HG02840 (cell line): ENCODE measurements at regions not wholly inside any gene's neighbourhood (a gene's known extent, or its start where the extent isn't known, plus 50 kb on each side); places are given as distances from the start of the nearest gene placed in this dataset.

Source experiments
- ATAC-seq: cut with Tn5 transposase; IDR thresholded peaks from one replicate; pipeline ENCODE4 v1.9.1; 2021; ENCODE audit warnings: mild to moderate bottlenecking, moderate library complexity, moderate number of reproducible peaks; ENCODE audit not compliant: unreplicated experiment, low FRiP score

DNA sequence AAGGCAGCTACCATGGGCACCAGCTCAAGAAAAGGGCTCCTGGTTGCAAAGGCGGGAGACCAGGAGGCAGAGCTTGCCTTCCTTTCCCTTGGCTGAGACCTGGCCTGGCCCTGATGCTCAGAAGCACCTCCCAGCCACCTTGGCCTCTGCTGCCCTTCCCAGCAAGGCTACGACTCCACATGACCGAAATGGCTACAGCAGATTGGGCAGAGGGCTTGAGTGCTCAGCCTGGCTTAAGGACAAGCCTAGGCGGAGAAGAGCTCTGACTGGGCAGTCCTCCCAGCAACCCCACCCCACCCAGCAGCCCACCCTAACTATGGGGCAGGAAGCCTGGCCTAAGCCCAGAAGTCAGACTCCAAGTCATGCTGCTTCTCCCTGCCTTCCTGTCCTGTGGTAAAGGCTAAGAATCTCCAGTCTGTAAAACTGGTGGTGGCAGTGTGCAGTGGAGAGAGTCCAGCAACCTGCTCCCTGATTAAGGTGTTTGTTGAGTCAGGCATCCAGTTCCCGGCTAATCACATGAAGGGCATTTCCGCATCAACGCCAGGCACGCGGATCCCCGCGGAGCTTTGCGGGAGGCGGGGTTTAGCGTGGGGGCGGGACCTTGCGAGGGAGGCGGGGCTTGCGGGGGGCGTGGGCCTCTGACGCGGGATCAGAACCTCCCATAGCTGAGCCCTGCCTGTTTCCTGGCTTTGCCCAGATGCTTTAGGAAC lies 256.0 kb downstream of the BCL11A start:
- ATAC-seq, result no peak

- no peak for ATAC-seq
Observed at GRCh38 chr2:60296219-60296955, 257.1 kb downstream of the BCL11A start.

DNA sequence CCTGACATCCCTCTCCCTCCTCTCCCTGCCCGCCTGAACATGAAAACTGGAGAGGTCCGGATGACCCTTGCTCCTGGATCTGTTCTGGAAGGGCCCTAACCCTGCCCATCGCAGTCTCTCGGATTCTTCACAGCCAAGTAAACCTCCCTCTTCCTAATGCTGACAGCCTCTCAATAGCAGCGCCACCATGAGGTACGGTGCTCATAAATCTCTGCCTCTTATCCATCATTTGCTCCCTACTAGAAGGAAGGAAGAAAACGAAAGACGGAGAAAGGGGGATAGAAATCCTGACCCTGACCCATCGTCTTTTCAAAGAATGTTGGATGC lies 257.9 kb downstream of the BCL11A start:
- ATAC-seq, result no peak

DNA sequence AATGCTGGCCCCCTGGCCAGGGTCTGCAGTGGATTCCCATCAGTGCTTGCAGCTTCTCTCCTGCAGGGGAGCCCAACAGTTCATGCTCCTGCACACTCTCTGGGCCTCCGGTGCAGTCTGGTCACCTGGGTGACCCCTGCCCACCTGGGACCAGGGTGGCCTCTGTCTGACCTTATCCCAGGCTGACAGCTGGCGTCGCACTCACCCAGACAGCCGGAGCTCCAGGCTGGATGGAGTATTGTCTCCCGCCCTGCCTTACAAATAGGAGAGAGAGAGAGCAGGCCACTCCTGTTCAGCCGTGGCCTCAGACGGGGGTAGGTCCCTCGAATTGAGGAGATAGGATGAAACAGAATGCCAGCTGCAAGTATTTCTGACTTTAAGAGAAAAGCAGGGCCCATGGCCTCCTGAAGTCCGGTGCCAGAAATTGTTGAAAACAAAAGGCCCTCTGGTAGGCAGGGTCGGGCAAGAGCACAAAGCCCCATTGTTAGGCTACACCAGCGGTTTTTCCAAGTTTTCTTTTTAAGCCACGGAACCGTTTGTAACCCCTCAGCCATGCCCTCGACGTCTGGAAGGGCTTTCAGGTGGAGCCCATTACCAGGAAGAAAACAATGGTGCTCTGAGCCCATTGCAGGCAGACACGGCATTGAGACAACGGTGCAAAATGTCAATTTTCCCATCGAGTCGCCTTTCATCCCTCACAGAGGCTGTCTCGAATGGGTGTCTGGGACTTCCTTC lies 258.4 kb downstream of the BCL11A start:
- no peak for ATAC-seq

- ATAC-seq, result no peak
Observed at GRCh38 chr2:60292242-60292641, 261.2 kb downstream of the BCL11A start.

DNA sequence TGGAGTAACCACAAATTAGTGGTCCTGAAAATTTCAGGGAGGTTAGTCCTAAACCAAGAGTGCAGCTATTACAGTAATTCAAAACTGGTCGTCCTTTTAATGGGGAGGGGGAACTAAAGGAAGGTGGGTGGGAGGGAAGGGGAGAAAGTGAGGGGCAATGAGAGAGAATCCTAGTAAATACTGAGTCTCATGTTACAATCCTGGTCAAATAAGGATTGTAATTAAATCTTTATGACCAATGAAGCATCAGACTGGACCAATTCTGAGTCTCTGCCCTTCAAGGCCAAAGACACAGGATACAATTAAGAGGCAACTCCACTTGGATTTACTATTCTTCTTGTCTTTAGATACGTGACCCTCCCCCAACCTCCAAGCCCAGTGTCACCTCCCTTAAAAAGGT lies 262.9 kb downstream of the BCL11A start:
- ATAC-seq, result no peak

DNA sequence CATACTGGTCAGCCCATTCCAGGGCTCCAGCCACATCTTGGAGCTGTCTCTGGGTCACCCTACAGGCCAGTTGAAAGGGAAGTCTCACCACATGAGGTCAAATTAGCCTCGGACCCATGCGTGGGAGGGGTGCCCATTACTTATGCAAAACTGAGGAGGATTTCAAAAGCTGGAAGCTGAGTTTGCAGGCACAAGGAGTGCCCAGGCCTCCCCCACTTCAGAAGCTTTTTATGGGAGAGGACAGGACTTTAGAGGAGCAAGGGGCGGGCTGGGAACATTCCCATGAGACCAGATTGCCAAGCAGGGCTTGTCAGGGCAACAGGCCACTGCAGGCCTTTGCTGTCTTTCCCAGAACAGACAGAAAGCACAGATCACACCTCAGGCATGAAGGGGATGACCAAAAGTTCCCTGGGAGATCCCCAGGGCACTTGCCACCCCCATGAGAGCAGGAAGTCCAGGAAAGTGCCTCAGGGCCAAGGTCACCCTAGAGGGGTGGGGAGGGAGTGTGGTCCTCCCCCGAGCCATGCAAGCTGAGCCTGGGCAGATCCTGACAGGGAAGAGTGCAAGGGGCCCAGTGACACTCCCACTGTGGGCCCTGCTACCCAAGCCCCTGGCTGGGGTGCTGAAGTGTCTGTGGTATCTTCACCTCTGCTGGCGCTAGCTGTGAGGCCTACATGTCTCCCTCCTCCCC lies 267.7 kb downstream of the BCL11A start:
- ATAC-seq, result no peak

- no peak for ATAC-seq
Observed at GRCh38 chr2:60283626-60284025, 269.8 kb downstream of the BCL11A start.

DNA sequence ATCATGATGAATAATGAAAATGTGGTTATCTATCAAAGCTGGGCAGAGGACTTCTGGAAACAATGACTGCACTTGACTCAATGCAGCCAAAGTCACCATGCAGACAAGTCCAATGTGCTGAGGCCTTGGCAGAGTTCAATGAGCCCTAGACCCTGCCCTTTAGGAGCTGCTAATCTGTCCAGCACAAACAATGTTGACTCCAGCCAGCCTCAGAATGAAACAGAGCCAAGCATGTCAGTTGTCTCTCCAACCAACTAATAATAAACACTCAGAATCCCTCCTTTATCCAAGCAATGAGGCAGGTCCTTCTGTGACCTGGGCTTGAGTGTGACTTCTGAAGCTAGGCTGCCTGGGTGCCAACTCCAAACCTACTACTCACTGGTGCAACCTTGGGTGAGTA lies 270.6 kb downstream of the BCL11A start:
- no peak for ATAC-seq

DNA sequence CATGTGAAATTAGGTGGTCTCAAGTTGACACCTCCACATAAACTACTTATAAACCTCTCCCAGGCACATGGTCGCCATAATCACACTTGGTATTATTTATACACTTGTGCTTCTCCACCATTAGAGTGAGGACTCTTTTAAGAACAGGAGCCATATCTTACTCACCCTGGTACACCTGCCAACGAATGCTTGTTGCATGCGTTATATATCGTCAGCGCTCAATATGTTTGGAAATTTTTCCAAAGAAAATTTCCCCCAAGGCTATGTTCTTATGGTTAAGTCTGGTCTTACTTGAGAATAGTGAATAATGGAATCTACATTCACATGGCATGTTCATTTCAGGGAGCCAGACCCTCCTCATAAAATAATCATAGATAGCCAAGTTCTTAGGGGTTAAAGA lies 271.7 kb downstream of the BCL11A start:
- no peak for ATAC-seq

GRCh38 chr2:60280238-60280637 lies 273.2 kb downstream of the BCL11A start:
- ATAC-seq, result no peak

- no peak for ATAC-seq
Observed at GRCh38 chr2:60278906-60279305, 274.5 kb downstream of the BCL11A start.

DNA sequence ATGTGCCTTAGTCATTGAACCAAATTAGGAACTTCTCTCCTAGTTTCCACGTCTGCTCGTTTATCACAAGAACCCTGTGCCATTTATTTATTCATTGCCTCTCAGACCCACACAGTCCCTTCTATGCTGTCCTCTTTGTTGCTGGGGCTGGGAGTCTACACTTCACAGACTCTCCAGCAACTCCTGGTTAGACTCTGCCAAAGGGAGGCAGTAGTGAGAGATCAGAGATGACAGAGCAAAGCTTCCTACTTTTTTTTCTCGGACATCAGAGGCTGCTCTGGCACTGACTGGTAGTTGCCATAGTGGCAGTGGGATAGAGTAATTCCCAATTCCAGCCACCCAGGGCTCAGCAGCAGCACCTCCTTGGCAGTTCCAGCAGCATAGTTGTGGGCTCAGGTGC lies 277.5 kb downstream of the BCL11A start:
- ATAC-seq, result no peak

DNA sequence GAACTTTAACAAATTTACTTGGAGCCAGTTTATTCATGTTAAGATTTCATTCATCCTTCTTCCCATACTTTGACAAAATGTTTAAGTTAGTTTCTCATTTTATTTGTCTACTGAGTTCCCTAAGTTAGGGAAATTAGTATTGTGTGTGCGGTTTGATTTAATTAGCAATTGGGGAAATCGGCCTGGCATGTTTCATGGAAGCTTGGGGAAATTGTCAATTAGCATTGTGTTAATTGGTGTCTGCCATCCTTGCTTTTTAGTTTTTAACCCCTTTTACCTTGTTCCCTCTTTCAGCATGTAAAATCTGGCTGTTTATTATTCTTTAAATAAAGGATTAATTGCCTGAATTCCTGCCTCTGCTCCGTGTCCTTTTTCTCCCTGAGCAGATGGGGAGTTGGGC lies 279.6 kb downstream of the BCL11A start:
- no peak for ATAC-seq

DNA sequence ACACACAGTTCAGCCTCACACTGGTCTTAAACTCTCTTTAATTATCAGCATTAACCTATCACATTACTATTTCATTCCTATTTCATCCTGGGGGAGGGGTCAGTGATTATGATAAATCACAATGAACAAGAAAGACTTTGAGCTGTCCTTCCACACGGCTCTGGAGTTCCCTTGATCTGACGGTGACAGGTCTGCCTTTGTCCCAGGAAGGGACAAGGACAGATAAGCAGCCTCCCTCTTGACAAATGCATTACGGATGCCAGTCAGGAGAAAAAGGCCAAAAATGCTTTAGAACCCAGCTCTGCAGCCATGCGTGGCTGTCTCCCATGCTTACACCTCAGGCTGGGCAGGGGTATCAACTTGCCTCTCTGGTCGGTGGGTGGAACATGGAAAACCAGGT lies 281.7 kb downstream of the BCL11A start:
- no peak for ATAC-seq

DNA sequence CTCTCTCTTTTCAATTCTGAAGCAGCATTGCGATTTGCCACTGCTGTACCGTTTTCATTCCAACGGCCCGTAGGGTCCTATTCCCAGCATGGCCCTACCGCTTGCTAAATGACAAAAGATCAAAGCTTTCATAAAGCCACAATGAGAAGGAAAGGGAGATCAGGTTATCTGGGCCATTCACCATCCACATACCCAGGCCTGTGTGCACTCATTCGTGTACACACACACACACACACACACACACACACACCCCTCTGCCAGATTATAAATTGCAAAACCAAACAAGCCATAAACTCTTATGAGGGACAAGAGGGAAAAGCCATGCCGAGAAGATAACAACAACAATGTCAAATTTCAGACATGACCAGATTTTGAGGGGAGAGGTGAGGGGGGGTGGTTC lies 282.3 kb downstream of the BCL11A start:
- ATAC-seq, result no peak

DNA sequence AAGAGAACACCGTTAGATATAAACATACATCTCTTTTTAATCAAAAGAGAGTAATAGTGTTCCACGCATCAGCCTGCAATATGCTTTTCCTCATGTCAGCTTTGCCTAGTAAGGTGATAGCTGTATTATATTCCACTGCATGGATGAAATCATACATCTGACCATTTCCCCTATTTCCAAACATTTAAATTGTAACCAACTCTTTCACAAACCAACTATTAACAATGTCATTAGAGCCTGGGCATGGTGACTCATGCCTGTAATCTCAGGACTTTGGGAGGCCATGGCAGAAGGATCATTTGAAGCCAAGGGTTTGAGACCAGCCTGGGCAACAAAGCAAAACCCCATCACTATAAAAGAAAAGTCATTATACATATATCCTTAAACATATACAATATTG lies 284.8 kb downstream of the BCL11A start:
- ATAC-seq, result no peak

GRCh38 chr2:60268032-60268431 lies 285.4 kb downstream of the BCL11A start:
- ATAC-seq, result no peak

- no peak for ATAC-seq
Observed at GRCh38 chr2:60267122-60267521, 286.3 kb downstream of the BCL11A start.

GRCh38 chr2:60262178-60262577 lies 291.3 kb downstream of the BCL11A start:
- no peak for ATAC-seq

DNA sequence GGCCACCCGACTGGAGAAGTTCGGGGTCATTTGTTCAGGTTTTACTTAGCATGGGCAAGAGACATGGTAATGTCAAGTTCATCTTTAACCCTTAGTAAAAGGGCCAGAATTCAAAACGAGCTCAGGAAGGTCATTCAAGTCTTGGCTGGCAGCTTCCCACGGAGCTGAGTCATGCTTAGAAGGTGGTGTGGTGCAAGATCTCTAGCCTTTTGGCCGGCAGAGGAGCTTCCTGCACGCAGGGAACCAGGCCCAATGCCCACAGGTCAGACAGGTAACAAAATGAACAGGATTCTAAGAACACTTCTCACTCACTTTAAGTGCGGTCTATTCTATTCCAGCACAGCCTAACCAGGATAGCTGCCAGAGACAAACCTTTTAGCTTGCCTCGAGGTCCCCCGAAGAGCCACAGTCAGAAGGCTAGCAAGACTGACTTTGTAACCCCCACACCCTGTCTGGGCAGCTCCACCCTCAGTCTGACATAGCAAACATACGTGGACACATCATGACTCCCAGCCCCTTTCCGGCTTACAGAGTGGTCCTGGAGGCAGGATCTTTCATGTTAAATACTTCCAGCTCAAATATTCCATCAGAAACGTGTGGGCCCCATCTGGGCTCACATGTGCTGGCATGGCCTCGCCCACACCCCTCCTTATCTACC lies 292.7 kb downstream of the BCL11A start:
- no peak for ATAC-seq
